NCI-H2029 (cell line): ENCODE measurements at regions not wholly inside any gene's neighbourhood (a gene's known extent, or its start where the extent isn't known, plus 50 kb on each side); places are given as distances from the start of the nearest gene placed in this dataset.

Experiments used
- DNase-seq: peaks from one replicate; lab custom pipeline; 2025; lab: John Stamatoyannopoulos, UW

- DNase-seq = no peak
Observed at GRCh38 chr7:144969787-144970186, 133.9 kb upstream of the TPK1 start.

GRCh38 chr7:144960763-144961162 is 124.9 kb upstream of the TPK1 start:
- no peak for DNase-seq

- no peak for DNase-seq
Observed at GRCh38 chr7:144957998-144958397, 122.1 kb upstream of the TPK1 start.

GRCh38 chr7:144955422-144955821 is 119.6 kb upstream of the TPK1 start:
- no peak for DNase-seq

DNA sequence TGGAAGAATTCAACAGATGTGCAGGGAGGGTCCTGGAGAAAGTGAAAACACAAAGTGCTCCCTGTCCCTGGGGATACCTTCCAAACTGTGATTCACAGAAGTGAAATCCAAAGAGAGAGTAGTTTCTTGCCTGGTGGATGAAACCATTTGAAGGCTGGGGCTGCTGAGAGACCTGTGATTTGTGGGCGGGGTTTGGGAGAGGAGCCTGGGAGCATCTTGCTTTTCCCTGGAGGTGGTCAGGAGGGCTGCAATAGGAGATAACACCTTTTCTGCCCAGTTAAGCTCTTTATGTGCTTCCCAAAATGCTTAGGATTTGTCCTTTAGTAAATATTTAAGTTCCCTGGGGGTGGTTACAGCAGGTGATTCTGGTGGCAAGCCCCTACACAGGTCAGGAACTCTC is 105.3 kb upstream of the TPK1 start:
- no peak for DNase-seq

DNA sequence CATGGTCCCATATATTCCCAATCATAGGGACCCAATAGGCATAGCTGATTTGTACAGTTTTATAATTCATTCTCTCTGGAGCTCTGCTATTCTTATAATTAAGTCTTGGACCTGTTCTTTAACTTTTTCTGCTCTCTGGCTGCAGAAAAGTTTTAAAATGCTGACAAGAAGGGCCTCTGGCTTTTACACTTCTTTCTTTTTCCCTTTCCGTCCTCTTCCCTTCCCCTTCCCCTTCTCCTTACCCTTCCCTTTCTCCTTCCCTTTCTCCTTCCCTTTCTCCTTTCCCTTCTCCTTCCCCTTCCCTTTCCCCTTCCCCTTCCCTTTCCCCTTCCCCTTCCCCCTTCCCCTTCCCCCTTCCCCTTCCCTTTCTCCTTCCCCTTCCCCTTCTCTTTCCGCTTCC is 101.3 kb upstream of the TPK1 start:
- DNase-seq = no peak

- no peak for DNase-seq
Observed at GRCh38 chr7:144936314-144936713, 100.5 kb upstream of the TPK1 start.

DNA sequence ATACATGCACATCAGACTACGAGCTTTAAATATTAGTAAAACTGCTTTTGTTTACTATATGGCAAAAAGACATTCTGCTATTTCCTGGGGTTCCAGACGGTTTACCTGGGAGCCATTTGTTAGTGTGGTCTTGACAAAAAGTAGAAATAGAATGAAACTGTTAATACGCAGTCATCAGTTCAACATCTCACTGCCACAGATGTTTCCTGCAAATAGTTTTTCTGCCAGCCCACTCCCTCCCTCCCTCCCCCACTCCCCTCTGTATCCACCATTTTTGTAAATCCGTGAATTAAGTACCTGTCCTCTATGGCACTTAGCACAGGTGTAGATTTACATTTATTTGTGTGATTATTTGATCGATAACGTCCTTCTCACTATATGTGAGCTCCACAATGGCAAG is 74.6 kb upstream of the TPK1 start:
- DNase-seq = no peak

DNA sequence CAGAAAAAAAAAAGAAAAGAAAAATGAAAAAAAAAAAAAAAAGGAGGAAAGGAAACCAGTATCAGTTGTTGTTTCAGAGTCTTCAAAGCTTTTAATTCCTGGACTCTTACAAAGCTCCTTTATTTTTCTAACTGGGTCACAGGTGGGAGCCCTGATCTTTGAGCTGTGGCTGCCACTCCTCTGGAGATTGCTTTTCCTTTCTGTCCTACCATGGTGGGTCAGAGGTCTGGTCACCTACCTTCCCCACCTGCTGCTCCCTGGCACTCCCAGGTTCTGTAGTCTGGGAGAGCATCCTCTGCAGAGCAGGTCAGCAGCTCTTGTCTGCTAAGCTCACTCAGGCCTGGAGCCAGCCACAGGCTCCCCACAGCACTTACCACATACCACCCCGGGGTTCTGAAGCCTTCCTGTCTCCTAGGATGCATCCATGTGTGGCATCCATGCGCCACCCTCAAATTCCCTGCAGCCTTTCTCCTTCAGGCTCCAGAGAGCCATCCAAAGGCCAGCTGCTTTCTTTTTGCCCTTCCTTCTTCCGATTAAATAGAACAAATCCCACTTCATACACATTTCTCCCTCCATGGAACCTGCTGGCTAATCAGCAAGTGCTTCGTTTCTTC is 73.2 kb upstream of the TPK1 start:
- DNase-seq = no peak

DNA sequence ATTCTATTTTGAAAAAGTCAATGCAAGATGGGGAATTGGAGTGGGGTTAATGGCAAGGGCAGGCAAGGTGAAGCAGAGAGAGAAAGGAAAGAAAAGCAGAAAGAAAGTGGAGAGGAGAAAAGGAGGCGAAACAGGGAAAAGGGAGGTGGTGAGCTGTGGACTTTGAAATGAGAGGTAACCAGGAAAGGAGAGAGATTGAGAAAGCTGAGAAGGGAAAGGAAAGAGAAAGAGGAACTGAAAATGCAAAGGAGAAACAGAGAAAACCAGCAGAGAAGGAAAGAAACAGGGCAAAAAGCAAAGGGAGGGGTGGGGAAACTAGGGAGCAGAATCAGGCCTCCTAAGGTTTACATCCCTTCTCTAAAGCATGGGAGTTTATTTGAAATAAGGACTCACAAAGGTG is 72.5 kb upstream of the TPK1 start:
- no peak for DNase-seq

DNA sequence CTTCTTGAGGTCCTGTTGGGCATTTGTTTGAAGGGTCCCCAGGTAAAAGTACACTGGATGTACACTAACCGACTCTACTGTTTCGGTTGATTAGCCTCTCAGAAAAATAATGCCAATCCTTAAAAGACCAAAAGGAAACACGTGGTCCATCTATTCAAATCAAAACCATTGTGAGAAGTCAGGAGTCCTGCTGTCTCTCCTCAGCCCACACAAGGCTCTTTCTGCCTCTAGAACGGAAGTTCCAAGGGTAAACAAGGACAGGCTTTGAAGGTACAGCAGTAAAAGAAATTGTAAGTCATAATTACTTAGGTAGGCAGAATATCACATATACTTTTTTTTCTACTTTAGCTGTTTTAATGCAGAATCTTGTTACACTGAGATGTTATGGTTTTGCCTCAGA is 71.7 kb upstream of the TPK1 start:
- DNase-seq = no peak

GRCh38 chr7:144903201-144903600 is 67.3 kb upstream of the TPK1 start:
- DNase-seq = no peak

DNA sequence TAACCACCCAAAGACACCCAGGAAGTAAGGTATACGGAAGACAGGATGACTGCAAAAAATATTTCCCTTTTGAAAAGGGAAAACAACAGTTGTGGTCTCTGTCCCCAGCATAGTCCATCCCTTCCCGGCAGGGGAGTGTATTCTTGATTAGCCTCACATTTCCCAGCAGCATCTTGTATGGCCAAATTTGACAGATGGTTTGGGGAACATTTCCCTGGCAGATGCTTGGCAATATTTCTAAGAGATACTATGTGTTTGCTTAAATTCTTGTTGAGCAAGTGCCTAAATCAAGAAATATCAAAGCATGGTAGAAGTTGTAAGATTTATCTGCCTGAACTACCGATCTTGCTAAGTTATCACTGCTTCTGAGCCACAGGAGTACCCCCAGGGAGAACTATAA is 56.9 kb upstream of the TPK1 start:
- no peak for DNase-seq
